OCI-LY3 (cell line): ENCODE measurements at regions not wholly inside any gene's neighbourhood (a gene's known extent, or its start where the extent isn't known, plus 50 kb on each side); places are given as distances from the start of the nearest gene placed in this dataset.

Experiments used
- H2AFZ ChIP-seq: fragments of 200-600, 300-600 bp; shearing (Covaris generic); 2 replicates; pipeline ENCODE4 v1.6.0; 2014; ENCODE audit warnings: antibody characterized with exemption, low read depth, low read length
- H3K27ac ChIP-seq: fragments of 200-600, 300-600 bp; sonication (generic); 2 replicates; pipeline ENCODE4 v1.5.1; 2014; ENCODE audit warnings: mild to moderate bottlenecking, low read length, moderate library complexity, mixed read lengths
- H3K27me3 ChIP-seq: fragments of 200-600, 300-600 bp; sonication (generic); 2 replicates; pipeline ENCODE4 v1.6.1; 2014; ENCODE audit warnings: low read depth, low read length, mixed read lengths
- H3K36me3 ChIP-seq: fragments of 200-600, 300-600 bp; sonication (generic); replicated peaks from 2 replicates; pipeline ENCODE3; 2014; ENCODE audit warnings: low read depth, low read length, mixed read lengths
- H3K4me1 ChIP-seq: fragments of 300-600, 200-600 bp; sonication (generic); 2 replicates; pipeline ENCODE4 v1.6.1; 2014; ENCODE audit warnings: low read length, mixed read lengths
- H3K4me2 ChIP-seq: fragments of 200-600, 300-600 bp; sonication (generic); 2 replicates; pipeline ENCODE4 v1.6.1; 2014; ENCODE audit warnings: low read length, mixed read lengths
- H3K4me3 ChIP-seq: fragments of 300-600, 200-600 bp; sonication (generic); 2 replicates; pipeline ENCODE4 v1.5.1; 2014; ENCODE audit warnings: antibody characterized with exemption, mild to moderate bottlenecking, low read length, moderate library complexity
- H3K79me2 ChIP-seq: fragments of 300-600, 200-600 bp; shearing (Covaris generic); 2 replicates; pipeline ENCODE4 v1.6.1; 2014; ENCODE audit warnings: mild to moderate bottlenecking, low read length, mixed read lengths
- H3K9ac ChIP-seq: fragments of 300-600, 200-600 bp; shearing (Covaris generic); 2 replicates; pipeline ENCODE4 v1.6.0; 2014; ENCODE audit warnings: mild to moderate bottlenecking, low read length, moderate library complexity
- H3K9me3 ChIP-seq: fragments of 200-600, 300-600 bp; shearing (Covaris generic); 2 replicates; pipeline ENCODE4 v1.6.1; 2014; ENCODE audit warnings: low read length, mixed read lengths; ENCODE audit not compliant: insufficient read depth
- H4K20me1 ChIP-seq: fragments of 200-600, 300-600 bp; sonication (generic); 2 replicates; pipeline ENCODE4 v1.6.1; 2016; ENCODE audit warnings: low read length, mixed read lengths; ENCODE audit not compliant: insufficient read depth
- CTCF ChIP-seq: fragments of 200-600, 300-600 bp; sonication (generic); IDR thresholded peaks from 2 replicates; pipeline ENCODE4 v1.5.1; 2014; ENCODE audit warnings: antibody characterized with exemption, low read length, low read depth
- EZH2phosphoT487 ChIP-seq: fragments of 200-600 bp; shearing (Covaris generic); IDR thresholded peaks from 2 replicates; pipeline ENCODE4 v1.6.1; 2018; ENCODE audit warnings: antibody characterized with exemption, mixed run types, low read depth

- H3K79me2 ChIP-seq = no peaks in the 10 kb centered on the region
- no peak overlapping the region for H3K9ac ChIP-seq
- no peak overlapping the region for H2AFZ ChIP-seq
- H3K4me2 ChIP-seq = no peak overlapping the region
- H3K4me1 ChIP-seq = no peaks in the 10 kb centered on the region
- H3K4me3 ChIP-seq = no peak overlapping the region
- TF ChIP-seq EZH2phosphoT487 = no peak
- no peak for TF ChIP-seq CTCF
- peaks cover 47% of the 10 kb centered on the region for H3K27me3 ChIP-seq
- H3K36me3 ChIP-seq = no peaks in the 10 kb centered on the region
- no peak overlapping the region for H3K27ac ChIP-seq
- H4K20me1 ChIP-seq = no peaks in the 10 kb centered on the region
- H3K9me3 ChIP-seq = no peaks in the 10 kb centered on the region
These were observed 122.6 kb downstream of the EDN3 start for GRCh38 chr20:59422872-59423544.

GRCh38 chr20:59424976-59425375, 124.6 kb downstream of the EDN3 start:
- Histone ChIP-seq H3K9ac (no peak overlapping the region), H3K79me2 (no peaks in the 10 kb centered on the region), H4K20me1 (no peaks in the 10 kb centered on the region), H3K27ac (no peak overlapping the region), H3K4me3 (no peak overlapping the region), H3K4me2 (no peak overlapping the region), H3K4me1 (0 out of 2 replicates have a peak, but pooled peaks cover 2% of the 10 kb centered on the region), H3K27me3 (peaks cover 28% of the 10 kb centered on the region), H2AFZ (no peak overlapping the region), H3K36me3 (no peaks in the 10 kb centered on the region), H3K9me3 (no peaks in the 10 kb centered on the region)
- TF ChIP-seq EZH2phosphoT487 (no peak), CTCF (no peak)

GRCh38 chr20:59425572-59425971, 125.2 kb downstream of the EDN3 start:
- Histone ChIP-seq H3K4me1 (0 out of 2 replicates have a peak, but pooled peaks cover 2% of the 10 kb centered on the region), H3K4me2 (no peak overlapping the region), H3K27me3 (peaks cover 22% of the 10 kb centered on the region), H4K20me1 (no peaks in the 10 kb centered on the region), H3K79me2 (no peaks in the 10 kb centered on the region), H3K27ac (no peak overlapping the region), H3K4me3 (no peak overlapping the region), H3K36me3 (no peaks in the 10 kb centered on the region), H3K9ac (no peak overlapping the region), H2AFZ (no peak overlapping the region), H3K9me3 (no peaks in the 10 kb centered on the region)
- no peak for TF ChIP-seq CTCF
- no peak for TF ChIP-seq EZH2phosphoT487

- H3K4me1 ChIP-seq = 0 out of 2 replicates have a peak, but pooled peaks cover 2% of the 10 kb centered on the region
- no peak overlapping the region for H3K9ac ChIP-seq
- no peak for TF ChIP-seq EZH2phosphoT487
- no peak for TF ChIP-seq CTCF
- no peaks in the 10 kb centered on the region for H3K9me3 ChIP-seq
- no peaks in the 10 kb centered on the region for H4K20me1 ChIP-seq
- no peak overlapping the region for H3K27ac ChIP-seq
- no peaks in the 10 kb centered on the region for H3K79me2 ChIP-seq
- H3K4me3 ChIP-seq = no peak overlapping the region
- H3K27me3 ChIP-seq = peaks cover 20% of the 10 kb centered on the region
- no peak overlapping the region for H3K4me2 ChIP-seq
- no peaks in the 10 kb centered on the region for H3K36me3 ChIP-seq
- no peak overlapping the region for H2AFZ ChIP-seq
These were observed 127.6 kb downstream of the EDN3 start for GRCh38 chr20:59428006-59428405.
